ENCODE measurements at regions not wholly inside any gene's neighbourhood (a gene's known extent, or its start where the extent isn't known, plus 50 kb on each side); places are given as distances from the start of the nearest gene placed in this dataset.

GRCh38 chr6:145017051-145017450, 718.3 kb downstream of the EPM2A start:
- Mint-ChIP-seq H3K4me3 (no peak overlapping the region; the same call in 1 of the 2 replicates), H3K36me3 (ENCODE audit: low read depth) (no peaks in the 10 kb centered on the region), H3K9me3 (no peaks in the 10 kb centered on the region), H3K4me1 (ENCODE audit: low read depth) (peaks cover 53% of the 10 kb centered on the region), H3K27ac (peak overlapping the region; percentile 35), H3K27me3 (ENCODE audit: insufficient read depth) (peaks cover 1% of the 10 kb centered on the region; the same call in 1 of the 2 replicates)
- no peak for DNase-seq
- TF ChIP-seq CTCF (IDR thresholded peaks at IDR 0.05) = no peak

GRCh38 chr6:145017516-145017915, 717.8 kb downstream of the EPM2A start:
- peaks cover 48% of the 10 kb centered on the region for H3K4me1 Mint-ChIP-seq (ENCODE audit: low read depth)
- H3K27ac Mint-ChIP-seq = peak overlapping the region; percentile 35

GRCh38 chr6:145018027-145018426, 717.3 kb downstream of the EPM2A start:
- H3K36me3 Mint-ChIP-seq (ENCODE audit: low read depth) = no peaks in the 10 kb centered on the region

More at GRCh38 chr6:145017516-145017915, 717.8 kb downstream of the EPM2A start:
- Mint-ChIP-seq H3K27me3 (ENCODE audit: insufficient read depth) (peaks cover 1% of the 10 kb centered on the region; the same call in 1 of the 2 replicates), H3K36me3 (ENCODE audit: low read depth) (no peaks in the 10 kb centered on the region), H3K9me3 (no peaks in the 10 kb centered on the region), H3K4me3 (no peak overlapping the region; the same call in 1 of the 2 replicates)
- TF ChIP-seq CTCF (IDR thresholded peaks at IDR 0.05) = no peak
- peak; percentile 9 for DNase-seq

DNA sequence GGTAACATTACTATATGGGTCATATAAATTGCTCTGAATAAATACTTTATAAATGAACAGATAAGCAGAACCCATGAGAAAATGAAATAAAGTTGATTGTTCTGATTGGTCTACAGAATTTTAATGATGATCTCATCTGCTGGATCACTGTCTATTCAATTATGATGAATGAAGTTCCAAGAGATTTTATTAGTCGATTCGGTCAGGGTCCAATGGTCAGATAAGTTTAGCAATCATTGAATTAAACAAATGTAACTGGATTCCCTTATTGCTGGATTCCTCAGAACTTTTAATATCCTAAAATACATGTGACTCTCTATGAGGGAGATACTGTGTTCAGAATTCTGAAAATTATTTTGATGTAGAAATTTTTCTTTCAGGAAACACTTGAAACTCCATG, 715.2 kb downstream of the EPM2A start:
- Mint-ChIP-seq H3K36me3 (ENCODE audit: low read depth) (no peaks in the 10 kb centered on the region), H3K9me3 (no peaks in the 10 kb centered on the region), H3K4me3 (no peak overlapping the region), H3K4me1 (ENCODE audit: low read depth) (peaks cover 33% of the 10 kb centered on the region), H3K27me3 (ENCODE audit: insufficient read depth) (no peaks in the 10 kb centered on the region; the same call in 1 of the 2 replicates), H3K27ac (no peak overlapping the region)
- DNase-seq = no peak
- no peak for TF ChIP-seq CTCF (IDR thresholded peaks at IDR 0.05)

More at GRCh38 chr6:145018027-145018426, 717.3 kb downstream of the EPM2A start:
- TF ChIP-seq CTCF (IDR thresholded peaks at IDR 0.05) = no peak
- no peak for DNase-seq
- no peak overlapping the region for H3K27ac Mint-ChIP-seq
- peaks cover 47% of the 10 kb centered on the region for H3K4me1 Mint-ChIP-seq (ENCODE audit: low read depth)
- H3K4me3 Mint-ChIP-seq = no peak overlapping the region
- no peaks in the 10 kb centered on the region for H3K9me3 Mint-ChIP-seq
- H3K27me3 Mint-ChIP-seq (ENCODE audit: insufficient read depth) = peaks cover 1% of the 10 kb centered on the region; the same call in 1 of the 2 replicates

- H3K27me3 Mint-ChIP-seq (ENCODE audit: insufficient read depth) = no peaks in the 10 kb centered on the region; the same call in 1 of the 2 replicates
- DNase-seq = no peak
- no peaks in the 10 kb centered on the region for H3K9me3 Mint-ChIP-seq
- H3K27ac Mint-ChIP-seq = no peak overlapping the region
- H3K4me1 Mint-ChIP-seq (ENCODE audit: low read depth) = peaks cover 29% of the 10 kb centered on the region
- H3K36me3 Mint-ChIP-seq (ENCODE audit: low read depth) = no peaks in the 10 kb centered on the region
- no peak overlapping the region for H3K4me3 Mint-ChIP-seq
- no peak for TF ChIP-seq CTCF (IDR thresholded peaks at IDR 0.05)
Measured at GRCh38 chr6:145020543-145020942, 714.8 kb downstream of the EPM2A start.

Data from HFFc6 (cell line).